Fibroblast of the aortic adventitia (primary cell): ENCODE measurements at regions not wholly inside any gene's neighbourhood (a gene's known extent, or its start where the extent isn't known, plus 50 kb on each side); places are given as distances from the start of the nearest gene placed in this dataset.

ENCODE experiments used
- DNase-seq: peaks from one replicate; pipeline ENCODE4 v3.0.0-alpha.2; 2010; ENCODE audit warnings: low read depth
- H3K4me3 ChIP-seq: 2 replicates; pipeline ENCODE4 v1.5.1; 2011; ENCODE audit warnings: low read depth, mild to moderate bottlenecking, control low read depth, low read length, moderate library complexity
- TF ChIP-seq, protein P1 (sequence below): IDR thresholded peaks from 2 replicates; pipeline ENCODE4 v1.5.1; 2011; ENCODE audit warnings: mild to moderate bottlenecking, low read length, control low read depth, inconsistent platforms; ENCODE audit not compliant: insufficient read depth

DNA sequence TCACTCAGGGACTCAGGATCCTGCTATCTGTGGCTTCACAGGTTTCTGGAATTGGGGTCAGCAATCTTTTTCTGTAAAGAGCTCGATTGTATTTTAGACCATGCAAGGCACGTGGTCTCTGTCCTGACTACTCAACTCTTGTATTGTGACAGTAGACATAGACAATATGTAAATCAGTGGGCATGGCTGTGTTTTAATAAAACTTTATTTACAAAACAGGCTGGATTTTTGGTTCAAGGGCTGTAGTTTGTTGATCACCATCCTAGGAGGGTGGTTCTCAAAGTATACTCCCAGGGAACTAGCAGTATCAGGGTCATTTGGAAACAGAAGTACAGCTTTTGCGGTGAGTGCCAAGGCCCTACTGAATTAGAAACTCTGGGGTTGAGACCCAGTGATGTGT, 108.2 kb upstream of the CRHR1 start:
- TF ChIP-seq, protein P1, sequence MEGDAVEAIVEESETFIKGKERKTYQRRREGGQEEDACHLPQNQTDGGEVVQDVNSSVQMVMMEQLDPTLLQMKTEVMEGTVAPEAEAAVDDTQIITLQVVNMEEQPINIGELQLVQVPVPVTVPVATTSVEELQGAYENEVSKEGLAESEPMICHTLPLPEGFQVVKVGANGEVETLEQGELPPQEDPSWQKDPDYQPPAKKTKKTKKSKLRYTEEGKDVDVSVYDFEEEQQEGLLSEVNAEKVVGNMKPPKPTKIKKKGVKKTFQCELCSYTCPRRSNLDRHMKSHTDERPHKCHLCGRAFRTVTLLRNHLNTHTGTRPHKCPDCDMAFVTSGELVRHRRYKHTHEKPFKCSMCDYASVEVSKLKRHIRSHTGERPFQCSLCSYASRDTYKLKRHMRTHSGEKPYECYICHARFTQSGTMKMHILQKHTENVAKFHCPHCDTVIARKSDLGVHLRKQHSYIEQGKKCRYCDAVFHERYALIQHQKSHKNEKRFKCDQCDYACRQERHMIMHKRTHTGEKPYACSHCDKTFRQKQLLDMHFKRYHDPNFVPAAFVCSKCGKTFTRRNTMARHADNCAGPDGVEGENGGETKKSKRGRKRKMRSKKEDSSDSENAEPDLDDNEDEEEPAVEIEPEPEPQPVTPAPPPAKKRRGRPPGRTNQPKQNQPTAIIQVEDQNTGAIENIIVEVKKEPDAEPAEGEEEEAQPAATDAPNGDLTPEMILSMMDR = no peak
- DNase-seq = no peak
- H3K4me3 ChIP-seq = no peak overlapping the region

DNA sequence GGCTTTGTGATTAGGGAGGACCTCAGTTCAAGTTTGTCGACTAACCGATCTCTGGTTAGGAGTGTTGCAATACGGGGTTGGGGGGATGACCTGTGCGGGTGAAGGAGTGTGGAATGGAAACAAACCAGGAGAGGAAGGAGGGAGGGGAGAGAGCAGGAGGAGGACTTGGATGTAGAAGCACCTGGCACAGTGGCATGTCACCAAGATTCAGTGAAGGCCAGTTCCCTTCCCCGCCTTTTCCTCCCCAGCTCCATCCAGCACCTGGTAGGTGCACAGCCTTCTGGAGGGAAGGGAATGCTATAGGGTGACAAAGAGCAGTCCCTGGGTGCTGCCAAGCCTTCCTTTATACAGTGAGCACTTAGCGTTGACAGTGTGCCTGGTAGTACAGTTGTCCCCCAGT, 107.4 kb upstream of the CRHR1 start:
- H3K4me3 ChIP-seq = no peak overlapping the region
- DNase-seq = no peak
- TF ChIP-seq, protein P1 = no peak

DNA sequence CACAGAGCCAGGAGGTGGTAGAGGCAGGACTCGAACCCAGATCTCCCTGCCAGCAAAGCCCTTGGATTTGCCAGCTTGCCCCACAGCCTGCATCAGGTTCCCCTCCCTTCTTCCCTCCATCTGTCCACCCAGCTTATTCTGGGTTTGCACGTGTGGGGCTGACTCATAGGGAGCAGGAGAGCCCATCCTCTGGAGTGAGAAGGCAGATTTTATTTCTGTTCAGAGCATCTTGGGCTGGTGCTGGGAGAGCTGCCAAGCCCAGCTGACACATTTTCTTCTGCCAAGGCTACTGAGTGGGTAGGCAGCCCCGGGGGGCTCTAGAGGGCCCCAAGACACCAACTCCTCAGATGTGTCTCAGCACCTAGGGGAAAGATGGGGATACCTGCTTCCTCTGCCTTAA, 106.3 kb upstream of the CRHR1 start:
- TF ChIP-seq, protein P1 = no peak
- no peak for DNase-seq
- H3K4me3 ChIP-seq = no peak overlapping the region

- TF ChIP-seq, protein P1 = no peak
- no peak overlapping the region for H3K4me3 ChIP-seq
- no peak for DNase-seq
Observed at GRCh38 chr17:45679426-45679825, 104.7 kb upstream of the CRHR1 start.

DNA sequence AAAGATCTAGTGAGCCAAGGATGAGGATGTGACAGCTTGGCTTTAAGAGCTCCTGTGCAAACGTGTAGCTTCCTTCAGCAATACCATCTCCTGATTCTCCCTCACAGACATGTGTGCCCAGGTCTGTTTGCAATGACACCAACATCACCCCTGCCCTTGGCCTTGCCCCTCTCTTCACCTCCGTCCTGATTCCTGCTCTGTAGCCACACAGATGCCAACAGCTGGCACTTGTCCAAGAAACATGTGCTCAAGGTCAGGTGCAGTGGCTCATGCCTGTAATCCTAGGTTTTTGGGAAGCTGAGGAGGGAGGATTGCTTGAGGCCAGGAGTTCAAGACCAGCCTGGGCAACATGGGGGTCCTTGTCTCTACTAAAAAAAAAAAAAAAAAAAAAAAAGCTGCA, 103.8 kb upstream of the CRHR1 start:
- no peak for DNase-seq
- H3K4me3 ChIP-seq = no peak overlapping the region
- TF ChIP-seq, protein P1 = no peak

DNA sequence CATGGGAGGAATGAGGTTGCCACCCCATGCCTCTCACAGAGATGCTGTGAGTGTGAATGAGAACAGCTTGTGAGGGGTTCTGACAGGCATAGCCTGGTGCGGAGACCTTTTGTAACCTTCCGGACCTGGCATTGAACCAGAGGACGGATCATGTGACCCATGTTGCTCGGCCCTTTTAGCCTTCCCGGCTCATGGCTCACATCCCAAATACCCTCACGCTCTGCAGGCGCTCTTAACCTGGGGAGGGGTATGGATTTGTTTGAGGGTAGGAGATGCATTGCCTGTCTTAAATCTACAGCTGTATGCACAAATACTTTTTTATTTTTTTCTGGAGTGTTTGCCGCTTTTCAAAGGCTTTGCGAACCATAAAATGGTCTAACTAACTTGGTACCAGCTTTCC, 102.4 kb upstream of the CRHR1 start:
- no peak overlapping the region for H3K4me3 ChIP-seq
- TF ChIP-seq, protein P1 = no peak
- DNase-seq = no peak

- no peak for DNase-seq
- TF ChIP-seq, protein P1 = no peak
Observed at GRCh38 chr17:45686250-45686649, 97.9 kb upstream of the CRHR1 start.

More at GRCh38 chr17:45686250-45686649, 97.9 kb upstream of the CRHR1 start:
- no peak overlapping the region for H3K4me3 ChIP-seq
